ENCODE measurements at regions not wholly inside any gene's neighbourhood (a gene's known extent, or its start where the extent isn't known, plus 50 kb on each side); places are given as distances from the start of the nearest gene placed in this dataset.

DNA sequence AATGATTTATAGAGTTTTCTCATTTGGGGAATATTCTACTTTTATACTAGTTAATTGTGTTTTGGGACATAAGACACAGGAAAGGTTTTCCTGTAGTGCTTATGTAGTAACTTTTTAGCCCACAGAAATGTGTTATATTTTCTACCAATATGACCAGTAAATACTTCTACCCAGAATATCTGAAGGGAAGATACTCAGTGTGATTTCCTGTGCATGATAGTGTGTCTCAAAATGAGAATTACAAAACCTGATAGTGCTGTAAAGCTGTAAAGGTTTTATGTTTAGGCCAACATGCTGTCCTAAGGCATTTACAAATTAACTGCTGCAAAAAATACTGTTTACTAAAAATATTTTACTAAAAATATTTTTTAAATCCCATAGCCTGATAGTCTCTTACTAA is 126.8 kb downstream of the RXFP2 start:
- Mint-ChIP-seq H3K4me1 (ENCODE audit: unreplicated experiment) (no peaks in the 10 kb centered on the region), H3K36me3 (ENCODE audit: unreplicated experiment) (no peaks in the 10 kb centered on the region), H3K9me3 (ENCODE audit: unreplicated experiment) (no peaks in the 10 kb centered on the region), H3K4me3 (ENCODE audit: unreplicated experiment) (no peak overlapping the region), H3K27me3 (ENCODE audit: unreplicated experiment) (peaks cover 23% of the 10 kb centered on the region), H3K27ac (ENCODE audit: unreplicated experiment) (no peak overlapping the region)
- TF ChIP-seq, protein P1, sequence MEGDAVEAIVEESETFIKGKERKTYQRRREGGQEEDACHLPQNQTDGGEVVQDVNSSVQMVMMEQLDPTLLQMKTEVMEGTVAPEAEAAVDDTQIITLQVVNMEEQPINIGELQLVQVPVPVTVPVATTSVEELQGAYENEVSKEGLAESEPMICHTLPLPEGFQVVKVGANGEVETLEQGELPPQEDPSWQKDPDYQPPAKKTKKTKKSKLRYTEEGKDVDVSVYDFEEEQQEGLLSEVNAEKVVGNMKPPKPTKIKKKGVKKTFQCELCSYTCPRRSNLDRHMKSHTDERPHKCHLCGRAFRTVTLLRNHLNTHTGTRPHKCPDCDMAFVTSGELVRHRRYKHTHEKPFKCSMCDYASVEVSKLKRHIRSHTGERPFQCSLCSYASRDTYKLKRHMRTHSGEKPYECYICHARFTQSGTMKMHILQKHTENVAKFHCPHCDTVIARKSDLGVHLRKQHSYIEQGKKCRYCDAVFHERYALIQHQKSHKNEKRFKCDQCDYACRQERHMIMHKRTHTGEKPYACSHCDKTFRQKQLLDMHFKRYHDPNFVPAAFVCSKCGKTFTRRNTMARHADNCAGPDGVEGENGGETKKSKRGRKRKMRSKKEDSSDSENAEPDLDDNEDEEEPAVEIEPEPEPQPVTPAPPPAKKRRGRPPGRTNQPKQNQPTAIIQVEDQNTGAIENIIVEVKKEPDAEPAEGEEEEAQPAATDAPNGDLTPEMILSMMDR (IDR thresholded peaks at IDR 0.05) = no peak
- no peak for DNase-seq (ENCODE audit: extremely low spot score, unreplicated experiment)

DNA sequence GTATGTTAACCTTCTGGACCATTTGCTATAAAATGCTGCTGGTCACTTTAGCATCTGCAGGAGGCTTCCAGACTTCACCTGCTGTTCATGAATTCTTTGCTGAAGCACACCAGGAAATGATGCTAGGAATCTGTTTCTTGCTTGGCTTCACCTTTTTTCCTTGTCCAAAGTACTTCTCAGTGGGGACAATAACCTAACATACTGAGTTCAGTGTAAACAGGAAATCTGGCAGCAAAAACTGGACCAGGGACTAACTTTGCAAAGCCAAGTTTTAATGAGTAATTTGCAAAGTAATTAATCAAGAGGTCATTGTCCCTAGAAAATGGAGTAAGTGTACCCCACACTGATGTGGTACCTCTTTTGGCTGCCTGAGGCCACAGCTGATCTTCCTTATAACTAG is 128.4 kb downstream of the RXFP2 start:
- H3K9me3 Mint-ChIP-seq (ENCODE audit: unreplicated experiment) = no peaks in the 10 kb centered on the region
- no peaks in the 10 kb centered on the region for H3K36me3 Mint-ChIP-seq (ENCODE audit: unreplicated experiment)
- no peak for DNase-seq (ENCODE audit: extremely low spot score, unreplicated experiment)
- no peak overlapping the region for H3K4me3 Mint-ChIP-seq (ENCODE audit: unreplicated experiment)
- H3K27me3 Mint-ChIP-seq (ENCODE audit: unreplicated experiment) = peaks cover 25% of the 10 kb centered on the region
- no peaks in the 10 kb centered on the region for H3K4me1 Mint-ChIP-seq (ENCODE audit: unreplicated experiment)
- TF ChIP-seq, protein P1 (IDR thresholded peaks at IDR 0.05) = no peak
- no peak overlapping the region for H3K27ac Mint-ChIP-seq (ENCODE audit: unreplicated experiment)

DNA sequence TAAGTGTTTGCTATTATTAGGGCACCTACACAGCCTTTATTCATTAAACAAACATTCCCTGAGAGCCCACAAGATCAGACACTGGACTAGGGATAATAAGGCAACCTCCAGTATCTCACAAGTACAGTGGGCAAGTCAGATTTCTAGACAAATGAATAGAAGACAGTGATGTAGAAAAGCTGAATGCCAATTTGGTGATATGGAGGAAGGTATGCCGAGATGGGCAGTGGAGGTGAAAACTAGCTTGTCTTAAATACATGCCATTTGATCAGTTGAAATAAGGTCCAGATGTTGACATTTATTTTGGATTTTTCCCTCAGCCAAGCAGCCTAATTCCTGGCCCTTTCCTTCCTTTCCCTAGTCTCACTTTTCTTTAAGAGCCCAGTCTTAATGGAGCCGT is 130.3 kb downstream of the RXFP2 start:
- Mint-ChIP-seq H3K27ac (ENCODE audit: unreplicated experiment) (no peak overlapping the region), H3K9me3 (ENCODE audit: unreplicated experiment) (no peaks in the 10 kb centered on the region), H3K4me1 (ENCODE audit: unreplicated experiment) (no peaks in the 10 kb centered on the region), H3K4me3 (ENCODE audit: unreplicated experiment) (no peak overlapping the region), H3K36me3 (ENCODE audit: unreplicated experiment) (no peaks in the 10 kb centered on the region), H3K27me3 (ENCODE audit: unreplicated experiment) (peaks cover 34% of the 10 kb centered on the region)
- no peak for DNase-seq (ENCODE audit: extremely low spot score, unreplicated experiment)
- TF ChIP-seq, protein P1 (IDR thresholded peaks at IDR 0.05) = no peak

- H3K27ac Mint-ChIP-seq (ENCODE audit: unreplicated experiment) = no peak overlapping the region
- no peak overlapping the region for H3K4me3 Mint-ChIP-seq (ENCODE audit: unreplicated experiment)
- H3K27me3 Mint-ChIP-seq (ENCODE audit: unreplicated experiment) = peaks cover 41% of the 10 kb centered on the region
- DNase-seq (ENCODE audit: extremely low spot score, unreplicated experiment) = no peak
- H3K4me1 Mint-ChIP-seq (ENCODE audit: unreplicated experiment) = no peaks in the 10 kb centered on the region
- TF ChIP-seq, protein P1 (IDR thresholded peaks at IDR 0.05) = no peak
- no peaks in the 10 kb centered on the region for H3K36me3 Mint-ChIP-seq (ENCODE audit: unreplicated experiment)
- H3K9me3 Mint-ChIP-seq (ENCODE audit: unreplicated experiment) = no peaks in the 10 kb centered on the region
Measured at GRCh38 chr13:31870511-31870910, 131.2 kb downstream of the RXFP2 start.

- TF ChIP-seq, protein P1 (IDR thresholded peaks at IDR 0.05) = no peak
- H3K4me1 Mint-ChIP-seq (ENCODE audit: unreplicated experiment) = no peaks in the 10 kb centered on the region
- H3K36me3 Mint-ChIP-seq (ENCODE audit: unreplicated experiment) = no peaks in the 10 kb centered on the region
- peaks cover 49% of the 10 kb centered on the region for H3K27me3 Mint-ChIP-seq (ENCODE audit: unreplicated experiment)
- no peak overlapping the region for H3K27ac Mint-ChIP-seq (ENCODE audit: unreplicated experiment)
- DNase-seq (ENCODE audit: extremely low spot score, unreplicated experiment) = no peak
- H3K9me3 Mint-ChIP-seq (ENCODE audit: unreplicated experiment) = no peaks in the 10 kb centered on the region
- no peak overlapping the region for H3K4me3 Mint-ChIP-seq (ENCODE audit: unreplicated experiment)
Measured at GRCh38 chr13:31873145-31873544, 133.8 kb downstream of the RXFP2 start.

All from osteocyte (in vitro differentiated cells).